GM19240 (cell line): ENCODE measurements at regions not wholly inside any gene's neighbourhood (a gene's known extent, or its start where the extent isn't known, plus 50 kb on each side); places are given as distances from the start of the nearest gene placed in this dataset.

ENCODE experiments used
- DNase-seq: peaks from one replicate; pipeline ENCODE4 v3.0.0; 2011; ENCODE audit warnings: low spot score; ENCODE audit not compliant: insufficient read length

DNA sequence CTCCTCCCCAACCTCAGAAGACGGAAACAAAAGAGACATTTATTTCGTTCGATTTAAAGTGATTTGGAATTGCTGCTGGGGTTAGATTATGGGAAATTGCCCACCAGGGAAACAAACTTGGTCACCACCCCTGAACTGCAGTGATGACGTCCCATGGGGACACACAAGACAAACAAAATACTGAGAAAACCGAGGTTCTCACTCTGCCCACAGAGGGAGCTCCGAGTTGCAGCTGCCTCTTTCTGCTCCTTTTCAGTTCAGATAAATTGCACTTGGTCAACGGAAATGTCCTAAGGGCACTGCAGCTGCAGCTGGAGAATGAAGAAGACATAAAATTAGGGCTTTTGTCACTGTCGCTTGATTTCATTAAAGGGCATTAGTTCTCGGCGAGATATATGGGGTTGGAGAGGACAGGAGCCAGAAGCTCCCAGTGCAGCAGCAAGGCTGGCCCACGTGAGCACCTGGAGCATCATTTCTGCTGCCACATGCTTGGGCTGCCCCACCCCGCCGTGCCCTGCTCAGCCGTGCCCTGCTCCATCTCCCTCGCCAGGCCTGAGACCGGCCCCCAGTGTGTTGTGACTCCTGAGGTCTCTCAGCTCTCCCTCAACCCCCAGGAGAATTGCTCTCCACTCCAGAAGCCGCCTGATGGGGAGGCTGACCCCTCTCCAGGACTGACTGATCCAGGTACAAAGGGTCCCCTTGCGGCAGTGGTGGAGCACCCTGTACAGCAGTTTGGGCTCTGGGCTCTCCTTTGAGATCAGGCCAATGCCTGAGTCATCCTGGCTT lies 231.7 kb upstream of the AJAP1 start:
- no peak for DNase-seq

DNA sequence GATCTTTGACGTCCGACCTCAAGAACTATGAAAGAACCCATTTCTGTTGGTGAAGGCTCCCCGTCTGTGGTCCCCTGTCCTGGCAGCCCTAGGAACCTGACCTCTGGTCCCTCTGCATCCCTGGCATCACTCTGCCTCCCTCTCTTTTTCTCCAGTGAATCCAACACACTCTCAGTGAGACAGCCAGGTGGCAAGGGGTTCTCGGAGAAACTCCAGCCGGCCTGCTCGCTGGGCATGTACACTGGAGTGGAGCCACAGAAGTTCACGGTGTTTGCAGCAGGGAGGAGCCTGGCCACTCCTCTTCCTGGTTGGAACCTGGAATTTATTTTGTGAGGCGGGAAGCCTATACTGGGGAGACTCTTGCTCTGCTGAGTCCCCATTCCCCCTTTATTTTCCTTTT lies 230.2 kb upstream of the AJAP1 start:
- DNase-seq = no peak

DNA sequence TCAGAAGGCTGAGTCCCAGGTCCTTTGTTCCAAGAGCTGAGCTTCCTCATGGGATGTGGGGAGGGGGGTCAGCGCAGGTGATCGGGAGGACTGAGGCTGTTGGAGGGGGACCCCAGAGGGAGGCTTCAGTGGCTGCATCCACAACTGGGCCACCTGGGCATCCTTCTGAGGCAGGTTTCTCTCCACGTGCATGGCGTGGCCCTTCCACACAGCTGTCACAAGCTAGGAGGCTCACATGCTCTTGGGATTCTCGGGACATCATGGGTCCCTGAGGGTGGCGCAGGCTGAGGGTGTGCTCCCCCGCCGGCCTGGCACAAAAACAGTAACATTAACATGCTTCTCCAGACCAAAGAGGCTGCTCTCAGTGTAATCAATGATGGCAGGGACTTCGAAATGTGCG lies 229.6 kb upstream of the AJAP1 start:
- DNase-seq = no peak

DNA sequence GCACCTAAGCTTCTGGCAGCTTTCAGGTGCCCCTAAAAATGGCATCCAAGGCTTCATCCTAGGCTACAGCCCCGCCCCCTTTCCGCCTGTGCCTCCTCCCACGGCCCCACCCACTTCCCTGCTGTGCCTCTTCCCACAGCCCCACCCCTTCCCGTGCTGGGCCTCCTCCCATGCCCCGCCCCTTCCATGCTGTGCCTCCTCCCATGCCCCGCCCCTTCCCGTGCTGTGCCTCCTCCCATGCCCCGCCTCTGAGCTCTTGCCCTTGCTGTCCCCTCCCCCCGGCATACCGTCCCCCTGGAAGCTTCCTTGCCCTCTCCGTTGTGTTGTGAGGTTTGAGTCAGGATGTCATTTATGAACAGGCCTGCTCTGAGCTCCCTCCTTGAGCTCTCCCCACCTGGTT lies 228.5 kb upstream of the AJAP1 start:
- DNase-seq = no peak

DNA sequence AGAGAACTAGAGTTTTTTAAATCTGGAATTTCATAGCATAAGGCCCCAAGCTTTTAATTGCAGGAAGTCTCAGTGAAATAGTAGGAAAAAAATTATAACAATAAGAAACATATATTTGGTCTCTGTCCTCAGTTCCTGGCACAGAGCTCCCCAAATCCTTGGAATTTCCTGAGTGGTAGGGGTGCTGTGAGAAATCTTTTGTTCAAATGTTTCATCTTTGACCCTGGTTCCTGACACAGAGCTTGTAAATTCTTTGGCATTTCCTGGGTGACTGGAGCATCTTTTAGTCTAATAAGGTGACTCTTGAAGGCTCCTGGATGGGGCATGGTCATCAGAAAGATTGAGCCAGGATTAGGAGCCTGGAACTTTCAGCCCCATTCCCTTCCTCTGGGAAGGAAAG lies 225.7 kb upstream of the AJAP1 start:
- DNase-seq = no peak

DNA sequence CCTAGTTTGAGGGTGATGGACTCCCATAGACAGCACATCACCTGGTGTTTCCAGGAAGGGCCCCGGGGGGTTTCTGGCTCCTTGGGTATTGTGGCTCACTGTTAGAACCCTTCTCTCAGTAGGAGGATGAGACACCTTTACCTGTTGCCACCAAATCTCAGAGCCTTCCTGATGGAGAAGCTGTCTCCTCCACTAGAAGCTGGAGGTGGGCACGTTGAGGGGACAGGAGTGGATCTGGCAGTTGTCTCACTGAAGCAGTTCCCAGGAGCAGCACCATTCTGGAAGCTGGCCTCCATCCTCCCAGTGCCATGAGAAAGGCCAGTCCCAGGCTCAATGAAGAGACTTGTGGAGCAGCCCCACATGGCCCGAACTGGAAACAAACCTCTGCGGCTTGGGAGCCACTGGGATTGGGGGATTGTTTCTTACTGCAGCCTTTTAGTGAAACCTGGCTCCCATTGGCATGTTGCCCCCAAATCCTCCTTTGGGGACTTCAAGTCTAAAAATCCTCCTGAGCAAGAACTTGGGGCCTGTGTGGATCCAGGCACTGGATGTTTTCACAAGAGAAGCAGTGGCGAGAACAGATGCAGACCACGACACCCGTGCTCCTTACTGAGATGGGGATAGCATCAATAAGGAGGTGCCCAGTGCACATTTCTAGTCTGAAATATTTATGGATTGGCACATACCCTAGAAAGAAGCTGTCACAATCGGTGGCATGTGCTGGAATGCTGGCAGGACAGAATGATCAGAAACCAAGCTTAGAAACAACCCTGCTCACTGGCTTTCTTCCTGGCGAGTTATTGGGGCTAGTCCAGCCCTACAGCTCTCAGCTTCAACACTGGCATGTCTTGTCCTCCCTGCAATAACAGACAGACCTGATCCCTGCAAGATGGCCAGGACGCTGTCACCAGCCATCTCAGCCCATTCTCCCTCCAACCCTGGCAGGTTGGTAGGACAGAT lies 223.7 kb upstream of the AJAP1 start:
- no peak for DNase-seq

DNA sequence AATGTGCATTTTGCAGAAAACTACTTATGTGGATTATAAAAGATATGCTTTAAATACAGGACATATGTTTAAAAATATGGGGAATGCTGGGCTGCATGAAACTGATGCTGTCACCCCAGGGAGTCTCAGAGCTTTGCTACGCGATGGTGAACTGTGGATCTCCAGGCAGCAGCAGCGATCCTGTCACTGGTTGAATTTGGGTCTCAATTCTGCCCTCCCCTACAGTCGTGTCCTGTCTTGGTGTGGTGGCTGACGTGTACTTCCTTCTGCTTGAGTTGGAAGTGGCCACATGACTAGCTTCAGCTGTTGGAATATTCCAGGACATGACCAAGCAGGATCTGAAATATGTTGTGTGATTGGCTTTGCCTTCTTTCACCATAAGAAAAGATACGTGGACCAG lies 222.9 kb upstream of the AJAP1 start:
- no peak for DNase-seq

DNA sequence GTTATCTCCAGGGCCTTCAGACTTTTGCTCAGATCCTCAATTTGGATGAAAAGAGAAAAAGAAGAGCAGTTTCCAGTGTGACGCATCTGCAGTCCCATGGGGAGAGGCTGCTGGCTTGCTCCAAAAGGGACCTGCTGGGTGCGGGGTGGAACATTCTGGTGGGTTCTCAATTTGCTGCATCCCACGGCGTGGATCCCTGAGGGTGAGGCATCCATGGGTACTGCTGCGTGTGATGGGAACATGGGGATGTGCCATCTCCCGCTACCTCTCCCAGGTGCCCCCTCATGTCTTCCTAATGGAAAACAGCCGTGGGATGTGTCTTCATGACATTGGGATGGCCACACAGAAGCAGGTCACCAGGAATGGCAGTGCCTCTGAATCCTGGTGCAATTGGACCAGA lies 221.3 kb upstream of the AJAP1 start:
- DNase-seq = no peak

DNA sequence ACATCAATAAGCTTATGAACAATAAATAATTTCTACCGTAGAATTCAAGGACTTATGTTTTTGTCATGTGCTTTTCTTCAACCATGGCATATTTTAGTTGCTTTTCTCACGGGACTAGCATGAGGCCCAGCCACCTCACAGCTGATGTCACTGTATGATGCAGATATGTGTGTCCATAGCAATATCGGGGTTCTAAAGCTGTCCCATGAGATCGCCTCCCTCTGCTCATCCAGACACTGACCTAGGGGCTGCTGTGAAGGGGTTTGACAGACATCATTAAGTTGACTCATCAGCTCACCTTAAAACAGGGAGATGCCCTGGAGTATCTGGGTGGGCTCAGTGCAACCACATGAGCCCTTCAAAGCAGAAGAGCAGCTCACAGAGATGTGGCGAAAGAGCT lies 210.3 kb upstream of the AJAP1 start:
- DNase-seq = no peak

DNA sequence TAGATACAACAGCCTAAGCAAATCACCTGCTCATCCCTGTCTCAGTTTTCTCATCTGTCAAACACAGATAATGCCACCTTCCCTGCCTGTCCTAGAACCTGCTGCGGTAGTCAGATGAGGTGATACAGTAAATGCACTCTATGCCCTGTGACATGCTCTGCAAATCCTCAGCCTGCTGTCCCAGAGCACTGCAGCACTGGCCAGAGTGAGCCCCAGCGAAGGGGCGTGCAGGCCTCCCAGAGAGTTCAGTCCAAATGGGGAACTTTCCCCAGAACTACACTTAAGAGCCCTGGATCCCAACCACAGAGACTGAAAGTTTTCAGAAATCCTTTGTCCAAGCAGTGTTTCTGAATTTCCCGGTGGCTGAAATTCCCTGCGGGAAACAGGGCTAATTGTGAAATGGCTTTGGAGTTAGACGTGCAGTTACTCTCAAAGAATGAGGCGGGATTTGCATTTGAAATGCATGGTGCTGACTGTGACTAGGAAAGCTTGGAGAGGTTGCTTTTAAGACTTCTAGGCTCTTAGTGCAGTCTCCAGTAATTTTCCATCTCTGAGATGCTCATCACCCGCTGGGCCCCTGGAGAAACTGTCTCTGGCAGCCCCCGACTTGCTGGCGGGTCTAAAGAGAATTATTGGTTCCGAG lies 206.5 kb upstream of the AJAP1 start:
- no peak for DNase-seq

DNA sequence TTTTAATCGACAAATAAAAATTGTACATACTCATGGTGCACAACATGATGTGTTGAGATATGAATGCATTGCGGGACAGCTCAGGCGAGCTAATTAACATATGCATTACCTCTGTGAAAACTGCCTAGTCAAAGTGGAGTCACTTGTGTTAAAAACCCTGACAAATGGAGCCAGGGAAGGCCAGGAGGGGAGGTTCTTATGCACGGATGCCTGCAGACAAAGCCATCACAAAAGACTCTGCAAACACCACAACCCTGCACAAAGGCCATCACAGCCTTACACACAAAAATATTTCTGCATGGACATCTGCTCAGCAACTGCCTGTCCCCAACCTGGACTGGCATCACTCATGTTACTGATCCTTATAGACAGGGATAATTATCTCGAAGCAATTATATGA lies 204.4 kb upstream of the AJAP1 start:
- no peak for DNase-seq

DNA sequence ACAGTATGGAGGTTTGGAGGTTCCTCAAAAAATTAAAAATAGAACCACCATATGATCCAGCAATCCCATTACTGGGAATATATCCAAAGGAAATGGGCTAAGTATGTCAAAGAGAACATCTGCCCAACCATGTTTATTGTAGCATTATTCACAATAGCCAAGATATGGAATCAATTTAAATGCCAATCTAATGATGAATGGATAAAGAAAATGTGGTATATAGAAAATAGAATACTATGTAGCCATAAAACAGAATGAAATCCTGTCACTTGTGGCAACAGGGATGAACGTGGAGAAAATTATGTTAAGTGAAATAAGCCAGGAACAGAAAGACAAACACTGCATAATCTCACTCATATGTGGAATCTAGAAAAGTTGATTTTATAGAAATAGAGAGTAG lies 201.7 kb upstream of the AJAP1 start:
- no peak for DNase-seq

DNA sequence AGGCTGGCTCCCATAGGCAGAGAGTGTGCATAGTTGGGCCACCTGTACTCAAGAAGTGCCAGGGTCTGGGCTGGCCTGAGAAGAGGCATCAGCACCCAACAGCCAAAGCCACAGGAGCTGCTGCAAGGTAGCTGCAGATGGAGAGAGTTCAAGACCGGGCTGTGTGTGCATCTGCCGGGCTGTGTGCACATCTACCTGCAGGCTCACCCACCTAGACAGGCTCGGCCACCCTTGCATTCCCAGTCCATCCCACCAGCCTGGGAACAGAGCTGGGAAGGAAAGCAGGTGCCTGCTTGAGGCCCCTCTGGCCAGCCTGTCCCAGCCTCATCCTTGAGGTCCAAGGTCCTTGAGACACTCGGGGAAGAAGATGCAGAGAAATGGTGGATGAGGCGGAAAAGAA lies 194.4 kb upstream of the AJAP1 start:
- no peak for DNase-seq

DNA sequence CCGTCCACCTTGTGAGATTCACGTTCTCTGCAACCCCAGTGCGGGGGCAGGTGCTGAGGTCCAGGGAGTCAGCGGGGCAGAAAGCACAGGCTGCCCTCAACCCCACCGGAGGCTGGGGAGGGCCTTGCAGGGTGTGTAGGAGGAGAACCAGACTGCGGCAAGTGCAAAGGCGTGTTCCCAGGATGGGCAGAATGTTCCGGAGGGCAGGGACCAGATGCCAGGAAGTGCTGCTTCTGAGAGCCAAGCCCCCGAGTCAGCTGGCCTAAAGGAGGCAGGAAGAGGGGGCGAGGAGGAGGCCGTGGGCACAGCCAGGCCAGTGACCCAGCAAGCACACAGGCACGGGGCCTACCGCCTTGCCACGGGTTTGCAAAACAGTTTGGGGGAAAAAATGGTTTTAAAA lies 193.8 kb upstream of the AJAP1 start:
- no peak for DNase-seq

DNA sequence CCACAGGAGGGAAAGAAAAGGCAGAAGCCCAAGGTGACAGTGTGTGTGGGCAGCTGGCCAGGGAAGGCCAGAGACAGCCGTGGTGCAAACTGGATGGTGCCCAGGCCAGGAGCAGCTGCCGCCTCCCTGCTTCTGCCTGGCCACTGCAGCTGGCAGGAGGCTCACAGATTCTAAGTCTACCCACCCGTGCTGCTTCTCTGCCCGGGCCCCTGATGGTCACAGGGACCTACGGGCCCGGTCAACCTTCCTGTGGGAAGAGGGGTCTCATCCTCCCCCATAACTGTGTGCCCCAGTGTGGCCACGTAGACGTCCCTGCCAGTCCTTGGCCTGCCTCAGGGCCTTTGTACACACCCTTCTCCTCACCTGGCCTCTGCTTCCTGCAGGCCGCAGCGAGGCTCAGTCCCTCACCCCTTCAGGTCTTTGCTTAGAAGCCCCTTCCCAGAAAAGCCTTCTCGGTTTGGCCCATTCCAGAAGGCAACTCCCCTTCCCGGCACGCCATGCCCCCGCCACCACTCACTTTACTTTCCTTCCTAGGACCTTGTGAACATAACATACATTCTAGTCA lies 192.6 kb upstream of the AJAP1 start:
- DNase-seq = no peak

DNA sequence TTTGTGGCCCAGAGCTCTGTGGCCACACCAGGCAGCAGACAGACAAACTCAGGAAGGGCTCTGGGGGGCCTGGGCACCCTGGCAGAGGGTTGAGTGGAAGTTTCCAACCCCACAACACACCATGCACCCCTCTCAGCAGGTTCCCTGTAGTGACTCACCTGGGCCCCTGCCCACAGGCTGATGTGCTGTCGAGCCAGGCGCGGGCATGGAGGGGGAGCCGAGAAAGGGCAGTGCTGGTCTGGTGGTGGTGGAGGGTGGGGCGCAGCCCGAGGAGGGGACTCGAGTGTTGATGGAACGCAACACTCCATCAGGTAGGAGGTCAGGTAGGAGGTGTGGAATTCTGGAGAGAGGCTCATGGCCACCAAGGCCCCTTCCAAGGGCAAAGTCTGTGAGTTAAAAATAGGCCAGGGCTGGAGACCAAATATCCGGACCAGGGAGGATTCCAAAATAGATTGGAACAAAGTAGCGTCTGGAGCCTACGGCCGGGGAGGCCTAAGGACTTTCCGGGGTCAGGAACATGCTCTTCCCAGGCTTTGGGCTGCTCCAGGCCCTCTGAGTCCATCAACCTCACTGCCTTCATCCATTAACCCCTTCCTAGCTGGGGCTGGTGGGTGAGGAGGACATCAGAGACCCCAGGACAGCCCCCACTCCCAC lies 191.5 kb upstream of the AJAP1 start:
- no peak for DNase-seq

DNA sequence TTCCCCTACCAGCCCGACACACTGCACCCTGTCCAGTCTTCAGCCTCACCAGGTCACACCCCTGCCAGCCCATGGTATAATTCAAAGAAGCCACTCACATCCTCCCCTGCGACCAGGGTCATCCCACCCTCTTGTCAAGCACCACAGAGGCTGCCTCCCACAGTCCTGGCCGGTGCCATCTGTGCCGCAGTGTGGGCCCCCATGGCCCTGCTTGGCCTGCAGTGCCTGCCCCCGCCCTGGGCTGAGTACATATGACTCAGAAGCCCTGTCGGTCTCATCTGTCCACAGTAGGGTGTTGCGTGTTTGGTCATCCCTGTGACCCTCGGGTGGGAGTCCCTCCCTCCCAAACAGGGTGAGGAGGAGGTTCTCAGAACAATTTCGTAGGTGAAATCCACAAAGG lies 190.8 kb upstream of the AJAP1 start:
- DNase-seq = no peak

DNA sequence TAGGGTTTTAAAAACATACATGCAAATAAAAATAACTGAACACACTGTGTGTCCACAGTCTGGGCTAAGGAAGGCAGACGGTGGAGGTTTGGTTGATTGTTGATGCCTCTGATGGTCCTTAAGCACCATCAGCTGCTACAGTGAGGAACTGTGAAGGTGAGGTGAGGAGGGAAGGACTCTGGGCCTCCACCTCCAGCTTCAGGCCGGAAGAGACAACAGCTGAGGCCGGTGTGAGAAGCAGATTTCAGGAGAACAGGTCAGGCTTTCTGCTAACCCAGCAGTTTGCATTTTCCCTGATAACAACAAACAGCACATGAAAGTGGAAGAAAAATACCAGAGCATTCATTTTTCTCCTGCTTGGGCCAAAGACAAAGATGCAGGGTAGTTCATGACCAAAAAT lies 189.9 kb upstream of the AJAP1 start:
- no peak for DNase-seq

DNA sequence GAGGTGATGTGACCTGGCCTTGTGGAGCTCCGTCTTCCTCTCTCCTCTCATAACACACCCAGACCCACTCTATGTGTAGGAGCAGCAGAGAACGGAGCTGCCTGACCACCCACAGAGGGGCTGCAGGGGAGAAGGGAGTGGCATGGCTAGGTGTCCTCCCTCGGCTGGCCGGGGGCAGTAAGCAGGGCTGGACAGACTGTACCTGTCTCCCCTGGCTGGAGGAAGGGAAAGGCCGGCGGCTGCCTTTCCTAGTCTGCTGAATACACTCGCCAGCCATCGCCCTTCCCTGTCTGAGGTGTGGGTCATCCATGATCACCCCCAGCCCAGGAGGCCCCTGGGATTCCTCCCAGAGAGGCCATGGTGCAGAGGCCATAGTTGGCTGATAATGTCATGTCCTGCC lies 187.2 kb upstream of the AJAP1 start:
- no peak for DNase-seq

DNA sequence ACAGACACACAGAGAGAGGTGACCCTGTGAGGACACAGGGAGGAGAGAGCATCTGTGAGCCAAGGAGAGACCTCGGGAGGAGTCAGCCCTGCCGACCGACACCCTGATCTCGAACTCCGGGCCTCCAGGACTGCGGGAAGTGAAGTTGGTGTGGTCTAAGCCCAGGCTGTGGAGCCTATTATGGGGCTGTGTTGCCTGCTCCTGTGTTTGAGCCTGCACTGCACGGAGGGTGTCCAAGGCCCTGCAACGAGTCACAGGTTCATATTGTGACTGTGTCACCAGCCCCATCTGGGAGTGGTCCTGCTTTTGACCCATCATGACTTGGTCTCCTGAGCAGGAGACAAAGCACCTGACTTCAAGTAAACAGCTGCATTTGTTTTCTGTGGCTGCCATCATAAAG lies 186.0 kb upstream of the AJAP1 start:
- DNase-seq = no peak

DNA sequence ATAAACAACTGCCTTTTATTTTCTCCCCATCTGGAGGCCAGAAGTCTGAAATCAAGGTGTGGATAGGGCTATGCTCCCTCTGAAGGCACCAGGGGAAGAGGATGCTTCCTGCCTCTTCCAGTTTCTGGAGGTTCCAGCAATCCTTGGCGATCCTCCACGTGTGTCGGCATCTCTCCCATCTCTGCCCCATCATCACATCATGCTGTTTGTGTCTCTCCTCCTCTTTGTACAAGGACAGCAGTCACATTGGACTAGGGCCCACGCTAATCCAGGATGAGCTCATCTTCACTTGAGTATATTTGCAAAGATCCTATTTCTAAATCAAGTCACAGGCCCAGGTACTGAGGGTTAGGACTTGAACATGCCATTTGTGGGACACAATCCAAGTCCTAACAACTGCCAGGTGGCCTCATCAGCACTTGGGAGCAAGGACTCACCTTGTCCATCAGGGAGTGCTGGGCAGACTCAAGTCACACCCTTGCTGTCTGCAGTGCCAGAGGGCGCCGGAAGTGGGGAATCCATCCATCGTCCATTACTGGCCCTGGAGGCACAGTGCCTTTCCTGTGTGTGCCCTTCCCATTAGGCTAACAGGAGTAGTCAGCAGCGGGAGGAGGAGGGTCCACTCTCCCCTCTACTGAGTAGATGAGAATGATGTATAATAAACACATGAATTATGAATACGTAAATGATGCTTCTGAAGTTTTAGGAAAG lies 185.4 kb upstream of the AJAP1 start:
- no peak for DNase-seq
